Endothelial cell of umbilical vein (primary cell): ENCODE measurements at regions not wholly inside any gene's neighbourhood (a gene's known extent, or its start where the extent isn't known, plus 50 kb on each side); places are given as distances from the start of the nearest gene placed in this dataset.
A peak's percentile ranks its signal among the peaks of the same experiment; 100 is the strongest.

Experiments used
- BruUV-seq: library from RNA; stranded (reverse); fragments of 400-500 nt; replicated peaks from 2 replicates; lab custom pipeline; 2021; lab: Mats Ljungman, UMichigan
- CTCF ChIA-PET: fragments of 300-600, 350-600 bp; sonication (Branson Sonifier 250); formaldehyde crosslinking; loops from one replicate; lab custom pipeline; 2021; ENCODE audit warnings: antibody characterized with exemption, inconsistent platforms; lab: Charles Lee
- POLR2A ChIA-PET: fragments of 300-600, 350-600 bp; sonication (Branson Sonifier 250); formaldehyde crosslinking; loops from one replicate; lab custom pipeline; 2021; ENCODE audit warnings: antibody characterized with exemption, inconsistent platforms; lab: Charles Lee
- DNase-seq: peaks from one replicate; pipeline ENCODE4 v3.0.0-alpha.2; 2011; ENCODE audit warnings: low read depth, low spot score
- FAIRE-seq: peaks from 2 replicates; lab custom pipeline; 2011; peaks lifted over from hg19 to GRCh38; lab: Jason Lieb, UNC
- H2AFZ ChIP-seq: 2 replicates; pipeline ENCODE4 v1.6.0; 2012; ENCODE audit warnings: low read depth, low read length, control low read depth, inconsistent platforms
- H3K27ac ChIP-seq: 2 replicates; pipeline ENCODE4 v1.5.1; 2011; ENCODE audit warnings: low read depth, mild to moderate bottlenecking, control low read depth, low read length, moderate library complexity; ENCODE audit not compliant: insufficient read depth
- H3K27me3 ChIP-seq, 2 experiments: 2 replicates each; pipeline versions ENCODE4 v1.6.0 to v1.6.1; 2011; ENCODE audit warnings: low read length in 2 of 2, mixed read lengths in 1 of 2; ENCODE audit not compliant: control insufficient read depth in 2 of 2, insufficient read depth in 2 of 2
- H3K36me3 ChIP-seq, 2 experiments: 2 replicates in 1 of 2; 3 replicates in 1 of 2; pipeline ENCODE4 v1.5.1; 2011; ENCODE audit warnings: low read length in 2 of 2, mild to moderate bottlenecking in 1 of 2, moderate library complexity in 1 of 2; ENCODE audit not compliant: control insufficient read depth in 2 of 2, insufficient read depth in 2 of 2; ENCODE audit errors: extremely low read depth in 1 of 2
- H3K4me1 ChIP-seq: 3 replicates; pipeline ENCODE4 v1.5.1; 2011; ENCODE audit warnings: mild to moderate bottlenecking, low read length; ENCODE audit not compliant: control insufficient read depth, insufficient read depth; ENCODE audit errors: extremely low read depth
- H3K4me2 ChIP-seq: 2 replicates; pipeline ENCODE4 v1.6.1; 2011; ENCODE audit warnings: low read length, control low read depth, mixed read lengths; ENCODE audit not compliant: insufficient read depth
- H3K4me3 ChIP-seq, 3 experiments: fragments of 200-600 bp in 1 of 3; sonication (generic), shearing (Covaris generic) in 1 of 3; replicated peaks in 1 of 3; 2 replicates each; pipeline ENCODE4 v1.5.1; 2011 to 2016; ENCODE audit warnings: control low read depth in 3 of 3, low read length in 3 of 3, mild to moderate bottlenecking in 2 of 3, inconsistent platforms in 1 of 3, low read depth in 1 of 3, moderate library complexity in 1 of 3; ENCODE audit not compliant: insufficient read depth in 1 of 3
- H3K79me2 ChIP-seq: 2 replicates; pipeline ENCODE4 v1.6.0; 2012; ENCODE audit warnings: low read length, inconsistent platforms; ENCODE audit not compliant: control insufficient read depth, insufficient read depth
- H3K9ac ChIP-seq: replicated peaks from 2 replicates; pipeline ENCODE3; 2011; ENCODE audit warnings: low read length, control low read depth; ENCODE audit not compliant: insufficient read depth; ENCODE audit errors: extremely low read depth
- H3K9me1 ChIP-seq: replicated peaks from 3 replicates; pipeline ENCODE4 v1.6.0; 2011; ENCODE audit warnings: mild to moderate bottlenecking, low read length; ENCODE audit not compliant: control insufficient read depth, insufficient read depth; ENCODE audit errors: extremely low read depth
- H3K9me3 ChIP-seq: replicated peaks from 2 replicates; pipeline ENCODE4 v1.5.1; 2012; ENCODE audit warnings: low read length, inconsistent platforms; ENCODE audit not compliant: control insufficient read depth, insufficient read depth
- H4K20me1 ChIP-seq: replicated peaks from 2 replicates; pipeline ENCODE3; 2011; ENCODE audit warnings: mild to moderate bottlenecking, low read length; ENCODE audit not compliant: control insufficient read depth, insufficient read depth; ENCODE audit errors: extremely low read depth
- CTCF ChIP-seq, 2 donors: IDR thresholded peaks; 1 replicate in 1 of 2; 2 replicates in 1 of 2; pipeline ENCODE4 v1.5.1; 2011; ENCODE audit warnings: low read length in 2 of 2, mild to moderate bottlenecking in 2 of 2, moderate library complexity in 2 of 2, control low read depth in 1 of 2, inconsistent platforms in 1 of 2, low read depth in 1 of 2; ENCODE audit not compliant: insufficient read depth in 1 of 2; ENCODE audit errors: extremely low read depth in 1 of 2
- EZH2 ChIP-seq: IDR thresholded peaks from 2 replicates; pipeline ENCODE4 v1.6.1; 2012; ENCODE audit warnings: borderline replicate concordance, low read depth, mild to moderate bottlenecking, moderate library complexity, low read length, inconsistent platforms; ENCODE audit not compliant: severe bottlenecking
- FOS ChIP-seq: IDR thresholded peaks from 2 replicates; pipeline ENCODE4 v1.6.1; 2011; ENCODE audit warnings: mild to moderate bottlenecking, low read length, moderate library complexity, borderline replicate concordance; ENCODE audit not compliant: insufficient read depth
- GATA2 ChIP-seq: IDR thresholded peaks from 2 replicates; pipeline ENCODE4 v1.7.0; 2011; ENCODE audit warnings: low read depth, mild to moderate bottlenecking, moderate library complexity, mixed read lengths, low read length; ENCODE audit not compliant: insufficient read length, insufficient read depth
- JUN ChIP-seq: IDR thresholded peaks from 2 replicates; pipeline ENCODE4 v1.6.1; 2011; ENCODE audit warnings: borderline replicate concordance, low read depth; ENCODE audit not compliant: insufficient read length, insufficient read depth
- MYC ChIP-seq: IDR thresholded peaks from one replicate; pipeline ENCODE4 v1.6.1; 2011; ENCODE audit warnings: mild to moderate bottlenecking, low read depth, low read length
- POLR2A ChIP-seq: IDR thresholded peaks from 2 replicates; pipeline ENCODE4 v1.6.1; 2012; ENCODE audit warnings: low read depth, mild to moderate bottlenecking, control low read depth, low read length
- POLR2AphosphoS5 ChIP-seq: IDR thresholded peaks from 2 replicates; pipeline ENCODE4 v1.6.1; 2012; ENCODE audit warnings: low read depth, mild to moderate bottlenecking, control low read depth, low read length, moderate library complexity; ENCODE audit not compliant: insufficient read depth
- dilution Hi-C: fragments of 300-500 bp; cut with MboI; formaldehyde crosslinking; loops from one replicate; pipeline ENCODE4 v1.15.0; 2019; ENCODE audit warnings: low sequenced_read_pairs; ENCODE audit not compliant: extremely low pct_ligation_motif_present
- intact Hi-C: fragments of 100-400 bp; cut with micrococcal nuclease; formaldehyde crosslinking; loops from one replicate; pipeline ENCODE4 v1.10.0; 2022
- TF ChIP-seq, protein P1 (sequence below): IDR thresholded peaks from 2 replicates; pipeline ENCODE4 v1.6.1; 2011; ENCODE audit not compliant: insufficient read depth, insufficient read length

GRCh38 chr20:11454966-11455799 is 462.5 kb upstream of the BTBD3 start:
- Histone ChIP-seq H3K27me3 (no peaks in the 10 kb centered on the region), H3K36me3 (no peaks in the 10 kb centered on the region), H4K20me1 (no peaks in the 10 kb centered on the region), H3K9me1 (no peaks in the 10 kb centered on the region), H3K9me3 (no peaks in the 10 kb centered on the region), H3K4me1 (peaks cover 38% of the 10 kb centered on the region), H3K79me2 (no peaks in the 10 kb centered on the region), H2AFZ (peak overlapping the region; percentile 53), H3K27ac (peak overlapping the region; percentile 93), H3K4me3 (peak overlapping the region in 1 of 3 experiments; percentile 27), H3K4me2 (peak overlapping the region; percentile 90), H3K9ac (peak overlapping the region; percentile 72)
- dilution Hi-C loops: no loop called here
- TF ChIP-seq MYC: no peak
- peak; percentile 94 for TF ChIP-seq JUN
- TF ChIP-seq POLR2AphosphoS5: peak; percentile 62
- TF ChIP-seq POLR2A: peak; percentile 10
- no peak for TF ChIP-seq EZH2
- no peak for TF ChIP-seq CTCF (IDR thresholded peaks at IDR 0.05; ENCODE audit: extremely low read depth in 1 of 2, insufficient read depth in 1 of 2, low read depth in 1 of 2, low read length in 2 of 2)
- TF ChIP-seq FOS: peak; percentile 63
- TF ChIP-seq GATA2: peak; percentile 88
- TF ChIP-seq, protein P1, sequence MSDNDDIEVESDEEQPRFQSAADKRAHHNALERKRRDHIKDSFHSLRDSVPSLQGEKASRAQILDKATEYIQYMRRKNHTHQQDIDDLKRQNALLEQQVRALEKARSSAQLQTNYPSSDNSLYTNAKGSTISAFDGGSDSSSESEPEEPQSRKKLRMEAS: no peak
- DNase-seq (peak; percentile 93), FAIRE-seq (peak; percentile 91)
- BruUV-seq: TSS peak; percentile 81
- intact Hi-C loops: loop anchor here (1.0 to 10.0 kb wide), 9 partner anchors 188 to 1020 kb away; partner anchors contain the start of genes MKKS and SLX4IP
- ChIA-PET CTCF (interaction anchor here (0.7 to 1.0 kb wide), 6 partner anchors 14 to 250 kb away, joined by 3 read pairs; no protein-coding TSS in a partner anchor), POLR2A (no interaction called here)
